DMS 273 (cell line): ENCODE measurements at regions not wholly inside any gene's neighbourhood (a gene's known extent, or its start where the extent isn't known, plus 50 kb on each side); places are given as distances from the start of the nearest gene placed in this dataset.

Experiments used
- DNase-seq: peaks from one replicate; lab custom pipeline; 2025; ENCODE audit not compliant: unreplicated experiment; lab: John Stamatoyannopoulos, UW

GRCh38 chr12:107568718-107569117 lies 116.9 kb upstream of the PWP1 start:
- DNase-seq = no peak

GRCh38 chr12:107570721-107571120 lies 114.9 kb upstream of the PWP1 start:
- DNase-seq = peak; percentile 48

- no peak for DNase-seq
Observed at GRCh38 chr12:107571492-107571891, 114.1 kb upstream of the PWP1 start.

GRCh38 chr12:107574691-107575090 lies 110.9 kb upstream of the PWP1 start:
- DNase-seq = no peak

GRCh38 chr12:107580750-107581618 lies 104.6 kb upstream of the PWP1 start:
- DNase-seq = peak; percentile 36

- DNase-seq = no peak
Observed at GRCh38 chr12:107581619-107582015, 104.0 kb upstream of the PWP1 start.

GRCh38 chr12:107583551-107583950 lies 102.0 kb upstream of the PWP1 start:
- DNase-seq = no peak

GRCh38 chr12:107584563-107584962 lies 101.0 kb upstream of the PWP1 start:
- peak; percentile 52 for DNase-seq

- no peak for DNase-seq
Observed at GRCh38 chr12:107586256-107586970, 99.2 kb upstream of the PWP1 start.

- DNase-seq = no peak
Observed at GRCh38 chr12:107590413-107590812, 95.2 kb upstream of the PWP1 start.

- no peak for DNase-seq
Observed at GRCh38 chr12:107590814-107591375, 94.7 kb upstream of the PWP1 start.

- no peak for DNase-seq
Observed at GRCh38 chr12:107593713-107594381, 91.8 kb upstream of the PWP1 start.

GRCh38 chr12:107594995-107595394 lies 90.6 kb upstream of the PWP1 start:
- DNase-seq = no peak

- no peak for DNase-seq
Observed at GRCh38 chr12:107597695-107598410, 87.7 kb upstream of the PWP1 start.

- DNase-seq = no peak
Observed at GRCh38 chr12:107598906-107599305, 86.7 kb upstream of the PWP1 start.

GRCh38 chr12:107600581-107601144 lies 84.9 kb upstream of the PWP1 start:
- peak; percentile 60 for DNase-seq

GRCh38 chr12:107602446-107602845 lies 83.2 kb upstream of the PWP1 start:
- DNase-seq = no peak

GRCh38 chr12:107605293-107605692 lies 80.3 kb upstream of the PWP1 start:
- no peak for DNase-seq

- DNase-seq = peak; percentile 87
Observed at GRCh38 chr12:107607464-107608392, 77.9 kb upstream of the PWP1 start.
